GM12878 (cell line): ENCODE measurements at regions not wholly inside any gene's neighbourhood (a gene's known extent, or its start where the extent isn't known, plus 50 kb on each side); places are given as distances from the start of the nearest gene placed in this dataset.

Experiments
- ATF3 ChIP-seq: IDR thresholded peaks from 2 replicates; pipeline ENCODE4 v1.6.1; 2011; ENCODE audit warnings: low read depth, mild to moderate bottlenecking, low read length, moderate library complexity, borderline replicate concordance; ENCODE audit errors: extremely low read depth
- CHD1 ChIP-seq: IDR thresholded peaks from 2 replicates; pipeline ENCODE4 v1.6.1; 2012; ENCODE audit warnings: low read depth, low read length, improper control_type of control experiment
- CHD4 ChIP-seq: fragments of 200-600 bp; sonication (generic); IDR thresholded peaks from 2 replicates; pipeline ENCODE4 v1.6.1; 2016; ENCODE audit warnings: mild to moderate bottlenecking
- FOS ChIP-seq: IDR thresholded peaks from 3 replicates; pipeline ENCODE4 v1.6.1; 2011; ENCODE audit warnings: borderline replicate concordance; ENCODE audit not compliant: insufficient read length; ENCODE audit errors: extremely low read depth
- NR2F1 ChIP-seq: fragments of 450-650 bp; conservative IDR thresholded peaks from 2 replicates; pipeline ENCODE4 v1.6.1; 2017; ENCODE audit warnings: mild to moderate bottlenecking
- POLR2A ChIP-seq: IDR thresholded peaks from 2 replicates; pipeline ENCODE4 v1.6.1; 2011; ENCODE audit warnings: low read depth, mild to moderate bottlenecking, low read length
- SPI1 ChIP-seq: IDR thresholded peaks from 2 replicates; pipeline ENCODE4 v1.6.1; 2011; ENCODE audit warnings: low read depth, mild to moderate bottlenecking, low read length, moderate library complexity, borderline replicate concordance; ENCODE audit not compliant: insufficient read depth
- ZNF274 ChIP-seq: IDR thresholded peaks from one replicate; pipeline ENCODE4 v1.8.0; 2011; ENCODE audit not compliant: insufficient read length, insufficient read depth
- TF ChIP-seq, protein P1 (sequence below): fragments of 450-650 bp; IDR thresholded peaks from 2 replicates; pipeline ENCODE4 v1.6.1; 2014; ENCODE audit warnings: mild to moderate bottlenecking

DNA sequence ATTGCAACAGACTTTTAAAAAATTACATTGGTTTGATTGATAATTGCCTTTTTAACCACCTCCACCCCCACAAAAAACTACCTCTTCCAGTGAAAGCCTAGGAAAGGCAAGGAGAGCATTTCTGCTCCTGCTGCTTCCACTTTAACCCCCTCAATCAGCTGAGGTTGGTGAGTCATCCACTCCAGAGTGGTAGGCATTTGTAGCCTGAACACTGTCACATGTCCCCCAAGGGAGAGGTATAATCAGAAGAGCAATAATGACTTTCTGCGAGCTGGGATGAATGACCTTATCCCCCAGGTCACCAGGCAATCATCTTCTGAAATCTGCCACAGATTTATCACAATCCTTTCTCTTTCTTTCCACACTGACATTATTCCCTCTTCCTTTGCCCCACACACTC is 126.6 kb upstream of the CAMK1G start:
- TF ChIP-seq FOS (no peak), CHD1 (no peak), ZNF274 (no peak), CHD4 (no peak), POLR2A (no peak), SPI1 (no peak), ATF3 (no peak), NR2F1 (no peak)
- TF ChIP-seq, protein P1, sequence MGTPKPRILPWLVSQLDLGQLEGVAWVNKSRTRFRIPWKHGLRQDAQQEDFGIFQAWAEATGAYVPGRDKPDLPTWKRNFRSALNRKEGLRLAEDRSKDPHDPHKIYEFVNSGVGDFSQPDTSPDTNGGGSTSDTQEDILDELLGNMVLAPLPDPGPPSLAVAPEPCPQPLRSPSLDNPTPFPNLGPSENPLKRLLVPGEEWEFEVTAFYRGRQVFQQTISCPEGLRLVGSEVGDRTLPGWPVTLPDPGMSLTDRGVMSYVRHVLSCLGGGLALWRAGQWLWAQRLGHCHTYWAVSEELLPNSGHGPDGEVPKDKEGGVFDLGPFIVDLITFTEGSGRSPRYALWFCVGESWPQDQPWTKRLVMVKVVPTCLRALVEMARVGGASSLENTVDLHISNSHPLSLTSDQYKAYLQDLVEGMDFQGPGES: no peak
